PC-3 (cell line): ENCODE measurements at regions not wholly inside any gene's neighbourhood (a gene's known extent, or its start where the extent isn't known, plus 50 kb on each side); places are given as distances from the start of the nearest gene placed in this dataset.

Experiments used
- ATAC-seq: fragments of 200-7000 bp; cut with Tn5 transposase; 2 replicates; pipeline ENCODE4 v1.9.1; 2020; ENCODE audit warnings: mild to moderate bottlenecking, moderate library complexity
- BruUV-seq: library from RNA; stranded (reverse); fragments of 400-500 nt; replicated peaks from 2 replicates; lab custom pipeline; 2021; lab: Mats Ljungman, UMichigan
- CTCF ChIA-PET: fragments of 300-600 bp; sonication (Branson Sonifier 250); formaldehyde crosslinking; loops from one replicate; lab custom pipeline; 2022; ENCODE audit warnings: antibody characterized with exemption; lab: Charles Lee
- POLR2A ChIA-PET: fragments of 300-600 bp; sonication (Branson Sonifier 250); formaldehyde crosslinking; loops from one replicate; lab custom pipeline; 2022; ENCODE audit warnings: antibody characterized with exemption; ENCODE audit not compliant: unreplicated experiment; lab: Charles Lee
- DNase-seq: peaks from one replicate; pipeline ENCODE4 v3.0.0-alpha.2; 2015
- H2AFZ ChIP-seq: fragments of 300-600 bp; sonication (generic); 2 replicates; pipeline ENCODE4 v1.6.0; 2016; ENCODE audit warnings: antibody characterized with exemption, low read length
- H3F3A ChIP-seq: fragments of 300-600 bp; sonication (generic); one replicate; pipeline ENCODE4 v1.6.0; 2017; ENCODE audit warnings: antibody characterized with exemption, low read length, control low read depth, mild to moderate bottlenecking; ENCODE audit not compliant: unreplicated experiment
- H3K27ac ChIP-seq: fragments of 300-600 bp; sonication (generic); 2 replicates; pipeline ENCODE4 v1.5.1; 2016; ENCODE audit warnings: mild to moderate bottlenecking, low read length
- H3K27me3 ChIP-seq: fragments of 300-600 bp; sonication (generic); 2 replicates; pipeline ENCODE4 v1.6.1; 2016; ENCODE audit warnings: low read length, mixed read lengths
- H3K36me3 ChIP-seq: fragments of 300-600 bp; sonication (generic); 2 replicates; pipeline ENCODE4 v1.6.1; 2016; ENCODE audit warnings: low read depth, mixed run types, low read length, mixed read lengths
- H3K4me1 ChIP-seq: fragments of 300-600 bp; sonication (generic); 2 replicates; pipeline ENCODE4 v1.5.1; 2016; ENCODE audit warnings: low read length; ENCODE audit not compliant: insufficient read depth
- H3K4me2 ChIP-seq: fragments of 300-600 bp; sonication (generic); 2 replicates; pipeline ENCODE4 v1.6.0; 2016; ENCODE audit warnings: low read length
- H3K4me3 ChIP-seq: fragments of 300-600 bp; sonication (generic); 2 replicates; pipeline ENCODE4 v1.5.1; 2016; ENCODE audit warnings: mild to moderate bottlenecking, low read length, mixed read lengths
- H3K79me2 ChIP-seq: fragments of 300-600 bp; sonication (generic); 2 replicates; pipeline ENCODE4 v1.6.1; 2017; ENCODE audit warnings: low read length, mixed read lengths
- H3K9ac ChIP-seq: fragments of 300-600 bp; sonication (generic); 2 replicates; pipeline ENCODE4 v1.6.0; 2016; ENCODE audit warnings: mild to moderate bottlenecking, low read length
- H3K9me2 ChIP-seq: fragments of 300-600 bp; sonication (generic); replicated peaks from 2 replicates; pipeline ENCODE4 v1.6.1; 2016; ENCODE audit warnings: mixed run types, low read length, mixed read lengths
- H3K9me3 ChIP-seq: fragments of 300-600 bp; sonication (generic); 2 replicates; pipeline ENCODE4 v1.6.1; 2016; ENCODE audit warnings: low read length, mixed read lengths
- H4K20me1 ChIP-seq: fragments of 300-600 bp; sonication (generic); 2 replicates; pipeline ENCODE4 v1.6.1; 2016; ENCODE audit warnings: low read length, mixed read lengths
- CTCF ChIP-seq: fragments of 300-600 bp; sonication (generic); conservative IDR thresholded peaks from 2 replicates; pipeline ENCODE4 v1.5.1; 2017; ENCODE audit warnings: antibody characterized with exemption, low read depth, mild to moderate bottlenecking, low read length
- EZH2 ChIP-seq: fragments of 300-600 bp; sonication (generic); IDR thresholded peaks from one replicate; pipeline ENCODE4 v1.6.1; 2017; ENCODE audit warnings: antibody characterized with exemption, mild to moderate bottlenecking, low read length; ENCODE audit not compliant: unreplicated experiment
- EZH2phosphoT487 ChIP-seq: fragments of 300-600 bp; sonication (generic); IDR thresholded peaks from 2 replicates; pipeline ENCODE4 v1.6.1; 2018; ENCODE audit warnings: mild to moderate bottlenecking, antibody characterized with exemption, low read length, borderline replicate concordance
- intact Hi-C: fragments of 100-400 bp; cut with micrococcal nuclease; formaldehyde crosslinking; loops from 2 replicates; pipeline ENCODE4 v1.9.0; 2023

- POLR2A ChIA-PET, result no interaction called here
Observed at GRCh38 chr11:25924586-25924985, 407.3 kb upstream of the ANO3 start.

GRCh38 chr11:25925359-25925758, 406.6 kb upstream of the ANO3 start:
- no TSS peak for BruUV-seq
- H3K4me3 ChIP-seq, result no peak overlapping the region
- intact Hi-C loops, result no loop called here

More at GRCh38 chr11:25924586-25924985, 407.3 kb upstream of the ANO3 start:
- Histone ChIP-seq H3K9me3 (no peaks in the 10 kb centered on the region), H3K79me2 (no peaks in the 10 kb centered on the region), H3K4me3 (no peak overlapping the region), H3K27ac (no peak overlapping the region), H2AFZ (no peak overlapping the region), H3K27me3 (no peaks in the 10 kb centered on the region), H3K36me3 (no peaks in the 10 kb centered on the region), H4K20me1 (no peaks in the 10 kb centered on the region), H3K9me2 (no peaks in the 10 kb centered on the region), H3K9ac (no peak overlapping the region), H3K4me1 (no peaks in the 10 kb centered on the region), H3F3A (no peaks in the 10 kb centered on the region), H3K4me2 (no peak overlapping the region)
- CTCF ChIA-PET, result no interaction called here
- TF ChIP-seq EZH2phosphoT487, result no peak
- TF ChIP-seq EZH2, result no peak
- no peak for TF ChIP-seq CTCF
- DNase-seq (no peak), ATAC-seq (no peak)
- BruUV-seq, result no TSS peak
- intact Hi-C loops, result no loop called here

More at GRCh38 chr11:25925359-25925758, 406.6 kb upstream of the ANO3 start:
- no peaks in the 10 kb centered on the region for H3K36me3 ChIP-seq
- DNase-seq (no peak), ATAC-seq (no peak)
- no peak overlapping the region for H3K9ac ChIP-seq
- no peaks in the 10 kb centered on the region for H3K27me3 ChIP-seq
- ChIA-PET POLR2A (no interaction called here), CTCF (no interaction called here)
- H3K79me2 ChIP-seq, result no peaks in the 10 kb centered on the region
- no peaks in the 10 kb centered on the region for H3K9me2 ChIP-seq
- no peaks in the 10 kb centered on the region for H3K4me1 ChIP-seq
- H2AFZ ChIP-seq, result no peak overlapping the region
- no peaks in the 10 kb centered on the region for H3F3A ChIP-seq
- no peaks in the 10 kb centered on the region for H4K20me1 ChIP-seq
- TF ChIP-seq CTCF, result no peak
- no peak for TF ChIP-seq EZH2
- no peak for TF ChIP-seq EZH2phosphoT487
- H3K27ac ChIP-seq, result no peak overlapping the region
- H3K4me2 ChIP-seq, result no peak overlapping the region
- H3K9me3 ChIP-seq, result no peaks in the 10 kb centered on the region
